IMR-90 (cell line): ENCODE measurements at regions not wholly inside any gene's neighbourhood (a gene's known extent, or its start where the extent isn't known, plus 50 kb on each side); places are given as distances from the start of the nearest gene placed in this dataset.

Source experiments
- ATAC-seq: fragments of 200-7000 bp; cut with Tn5 transposase; 2 replicates; pipeline ENCODE4 v1.9.1; 2020; ENCODE audit warnings: low read depth, mild to moderate bottlenecking, moderate library complexity
- BruUV-seq: library from RNA; stranded (reverse); fragments of 400-500 nt; replicated peaks from 2 replicates; lab custom pipeline; 2021; lab: Mats Ljungman, UMichigan
- CTCF ChIA-PET: fragments of 300-600 bp; formaldehyde crosslinking; extraction: SDS; loops from one replicate; lab custom pipeline; 2021; ENCODE audit warnings: antibody characterized with exemption; lab: Yijun Ruan, JAX
- POLR2A ChIA-PET: fragments of 300-600 bp; sonication (Branson Sonifier 250); formaldehyde crosslinking; loops from one replicate; lab custom pipeline; 2022; ENCODE audit warnings: antibody characterized with exemption; ENCODE audit not compliant: unreplicated experiment; lab: Charles Lee
- DNase-seq: peaks from one replicate; pipeline ENCODE4 v3.0.0; 2013
- H2AFZ ChIP-seq: replicated peaks from 2 replicates; pipeline ENCODE3; 2013; ENCODE audit warnings: low read length, mild to moderate bottlenecking; ENCODE audit not compliant: poor library complexity
- H2AK5ac ChIP-seq: 2 replicates; pipeline ENCODE4 v1.6.1; 2013; ENCODE audit warnings: low read depth, low read length, inconsistent platforms
- H2AK9ac ChIP-seq: replicated peaks from 2 replicates; pipeline ENCODE3; 2013; ENCODE audit warnings: mild to moderate bottlenecking, low read depth, low read length, moderate library complexity; ENCODE audit not compliant: poor library complexity
- H2BK120ac ChIP-seq: 2 replicates; pipeline ENCODE4 v1.6.1; 2013; ENCODE audit warnings: low read depth, low read length, inconsistent platforms
- H2BK15ac ChIP-seq: 3 replicates; pipeline ENCODE4 v1.6.1; 2013; ENCODE audit warnings: low read depth, low read length, inconsistent platforms
- H2BK20ac ChIP-seq: 2 replicates; pipeline ENCODE4 v1.6.1; 2013; ENCODE audit warnings: low read depth, mild to moderate bottlenecking, inconsistent platforms, low read length, moderate library complexity
- H2BK5ac ChIP-seq: 2 replicates; pipeline ENCODE4 v1.6.1; 2013; ENCODE audit warnings: mild to moderate bottlenecking, low read depth, low read length, inconsistent platforms; ENCODE audit not compliant: poor library complexity, severe bottlenecking
- H3K14ac ChIP-seq: replicated peaks from 2 replicates; pipeline ENCODE4 v1.6.1; 2013; ENCODE audit warnings: low read depth, low read length, inconsistent platforms
- H3K18ac ChIP-seq: 2 replicates; pipeline ENCODE4 v1.6.1; 2013; ENCODE audit warnings: low read depth, low read length, control low read depth
- H3K23ac ChIP-seq: 2 replicates; pipeline ENCODE4 v1.6.1; 2013; ENCODE audit warnings: low read depth, low read length, inconsistent platforms
- H3K27ac ChIP-seq: 2 replicates; pipeline ENCODE4 v1.5.1; 2013; ENCODE audit warnings: mild to moderate bottlenecking, control low read depth, low read length; ENCODE audit not compliant: insufficient read depth
- H3K27me3 ChIP-seq: 2 replicates; pipeline ENCODE4 v1.6.1; 2013; ENCODE audit warnings: low read length; ENCODE audit not compliant: control insufficient read depth, insufficient read depth
- H3K36me3 ChIP-seq: 2 replicates; pipeline ENCODE4 v1.6.1; 2013; ENCODE audit warnings: low read length, mixed read lengths; ENCODE audit not compliant: control insufficient read depth, insufficient read depth
- H3K4ac ChIP-seq: 2 replicates; pipeline ENCODE4 v1.6.1; 2013; ENCODE audit warnings: low read depth, low read length, inconsistent platforms
- H3K4me1 ChIP-seq: 2 replicates; pipeline ENCODE4 v1.6.1; 2013; ENCODE audit warnings: low read length, mixed read lengths; ENCODE audit not compliant: control insufficient read depth, insufficient read depth
- H3K4me2 ChIP-seq: 2 replicates; pipeline ENCODE4 v1.6.1; 2013; ENCODE audit warnings: low read depth, mild to moderate bottlenecking, control low read depth, low read length, moderate library complexity
- H3K4me3 ChIP-seq: 2 replicates; pipeline ENCODE4 v1.5.1; 2013; ENCODE audit warnings: low read depth, mild to moderate bottlenecking, control low read depth, low read length, moderate library complexity; ENCODE audit not compliant: insufficient read depth
- H3K56ac ChIP-seq: 2 replicates; pipeline ENCODE4 v1.6.1; 2013; ENCODE audit warnings: low read length, inconsistent platforms; ENCODE audit not compliant: insufficient read depth; ENCODE audit errors: extremely low read depth
- H3K79me1 ChIP-seq, 2 experiments: 2 replicates each; pipeline ENCODE4 v1.6.1; 2013; ENCODE audit warnings: low read length in 2 of 2, inconsistent platforms in 1 of 2, low read depth in 1 of 2
- H3K9ac ChIP-seq: 2 replicates; pipeline ENCODE4 v1.6.1; 2013; ENCODE audit warnings: low read depth, low read length, control low read depth
- H3K9me1 ChIP-seq: 2 replicates; pipeline ENCODE4 v1.6.1; 2013; ENCODE audit warnings: low read length, inconsistent platforms; ENCODE audit not compliant: insufficient read depth
- H3K9me3 ChIP-seq: 2 replicates; pipeline ENCODE4 v1.6.1; 2013; ENCODE audit warnings: low read length; ENCODE audit not compliant: control insufficient read depth, insufficient read depth
- H4K20me1 ChIP-seq: 2 replicates; pipeline ENCODE4 v1.6.1; 2013; ENCODE audit warnings: low read length, inconsistent platforms; ENCODE audit not compliant: insufficient read depth
- H4K5ac ChIP-seq: 2 replicates; pipeline ENCODE4 v1.6.1; 2013; ENCODE audit warnings: mild to moderate bottlenecking, low read depth, low read length, control low read depth
- H4K8ac ChIP-seq, 2 experiments: 2 replicates each; pipeline ENCODE4 v1.6.1; 2013; ENCODE audit warnings: low read depth in 2 of 2, low read length in 2 of 2, control low read depth in 1 of 2, inconsistent platforms in 1 of 2
- H4K91ac ChIP-seq: 2 replicates; pipeline ENCODE4 v1.6.1; 2013; ENCODE audit warnings: low read depth, low read length, inconsistent platforms; ENCODE audit not compliant: insufficient read depth
- BHLHE40 ChIP-seq: fragments of 150-350 bp; IDR thresholded peaks from 2 replicates; pipeline ENCODE4 v1.6.1; 2016; ENCODE audit warnings: mild to moderate bottlenecking, low read depth, low read length
- CEBPB ChIP-seq: IDR thresholded peaks from 2 replicates; pipeline ENCODE4 v1.6.1; 2012; ENCODE audit warnings: low read depth, low read length, improper control_type of control experiment
- CHD1 ChIP-seq: IDR thresholded peaks from 2 replicates; pipeline ENCODE4 v1.6.1; 2012; ENCODE audit warnings: low read depth, low read length, improper control_type of control experiment
- FOS ChIP-seq: fragments of 150-350 bp; IDR thresholded peaks from 2 replicates; pipeline ENCODE4 v1.6.1; 2016; ENCODE audit warnings: low read depth, low read length
- MAFK ChIP-seq: IDR thresholded peaks from 2 replicates; pipeline ENCODE4 v1.6.1; 2012; ENCODE audit warnings: low read depth, low read length, improper control_type of control experiment
- MAZ ChIP-seq: IDR thresholded peaks from 2 replicates; pipeline ENCODE4 v1.6.1; 2012; ENCODE audit warnings: low read depth, mild to moderate bottlenecking, low read length, improper control_type of control experiment, moderate library complexity, borderline replicate concordance
- MXI1 ChIP-seq: IDR thresholded peaks from 2 replicates; pipeline ENCODE4 v1.6.1; 2012; ENCODE audit warnings: low read depth, mild to moderate bottlenecking, low read length, moderate library complexity, borderline replicate concordance
- NFE2L2 ChIP-seq: fragments of 150-350 bp; IDR thresholded peaks from 2 replicates; pipeline ENCODE4 v1.6.1; 2016; ENCODE audit warnings: low read depth, mild to moderate bottlenecking, low read length
- POLR2A ChIP-seq: IDR thresholded peaks from 2 replicates; pipeline ENCODE4 v1.6.1; 2012; ENCODE audit warnings: mild to moderate bottlenecking, low read depth, low read length
- RAD21 ChIP-seq: IDR thresholded peaks from 2 replicates; pipeline ENCODE4 v1.6.1; 2012; ENCODE audit warnings: low read length, improper control_type of control experiment
- RCOR1 ChIP-seq: IDR thresholded peaks from 2 replicates; pipeline ENCODE4 v1.6.1; 2012; ENCODE audit warnings: mild to moderate bottlenecking, low read length, improper control_type of control experiment; ENCODE audit not compliant: insufficient replicate concordance
- RFX5 ChIP-seq: IDR thresholded peaks from 2 replicates; pipeline ENCODE4 v1.8.0; 2012; ENCODE audit warnings: low read depth, mild to moderate bottlenecking, low read length, moderate library complexity
- SMC3 ChIP-seq: fragments of 150-350 bp; IDR thresholded peaks from 2 replicates; pipeline ENCODE4 v1.6.1; 2016; ENCODE audit warnings: low read depth, mild to moderate bottlenecking, antibody characterized with exemption, low read length, moderate library complexity
- dilution Hi-C: fragments of 300-500 bp; cut with HindIII; formaldehyde crosslinking; loops from one replicate; pipeline ENCODE4 v1.14.3; 2018; ENCODE audit warnings: low sequenced_read_pairs; ENCODE audit not compliant: unreplicated experiment
- in situ Hi-C: fragments of 300-500 bp; cut with MboI; formaldehyde crosslinking; loops from 3 replicates; pipeline ENCODE4 v1.14.3; 2019; ENCODE audit warnings: low sequenced_read_pairs, inconsistent platforms, mixed read lengths
- intact Hi-C: fragments of 100-400 bp; cut with micrococcal nuclease; formaldehyde crosslinking; loops from 2 replicates; pipeline ENCODE4 v1.10.0; 2022
- TF ChIP-seq, protein P1 (sequence below): fragments of 150-350 bp; IDR thresholded peaks from 2 replicates; pipeline ENCODE4 v1.6.1; 2017; ENCODE audit warnings: mild to moderate bottlenecking, antibody characterized with exemption, low read length, low read depth
- TF ChIP-seq, protein P2 (sequence below): fragments of 150-350 bp; IDR thresholded peaks from 2 replicates; pipeline ENCODE4 v1.6.1; 2016; ENCODE audit warnings: low read depth, mild to moderate bottlenecking, low read length, moderate library complexity, borderline replicate concordance
- TF ChIP-seq, protein P3 (sequence below): conservative IDR thresholded peaks from 2 replicates; pipeline ENCODE4 v1.5.1; 2012; ENCODE audit warnings: mild to moderate bottlenecking, low read depth, low read length, improper control_type of control experiment

GRCh38 chr14:34113991-34114390 lies 163.1 kb upstream of the EGLN3 start:
- Histone ChIP-seq H3K27ac (no peak overlapping the region), H2BK15ac (no peak overlapping the region), H3K9ac (no peak overlapping the region), H3K14ac (no peak overlapping the region), H3K4me2 (no peak overlapping the region), H3K9me3 (no peaks in the 10 kb centered on the region), H4K20me1 (no peaks in the 10 kb centered on the region), H4K91ac (no peak overlapping the region), H3K79me1 (no peaks in the 10 kb centered on the region), H2AK5ac (no peak overlapping the region), H3K9me1 (no peaks in the 10 kb centered on the region), H3K18ac (no peak overlapping the region), H2AFZ (no peak overlapping the region), H2BK5ac (no peak overlapping the region), H3K56ac (no peak overlapping the region), H3K36me3 (no peaks in the 10 kb centered on the region), H3K27me3 (no peaks in the 10 kb centered on the region; the same call in 1 of the 2 replicates), H3K23ac (no peak overlapping the region), H3K4me1 (no peaks in the 10 kb centered on the region; the same call in 1 of the 2 replicates), H3K4me3 (no peak overlapping the region), H4K8ac (no peak overlapping the region), H2BK120ac (no peak overlapping the region), H4K5ac (no peak overlapping the region), H3K4ac (no peak overlapping the region), H2BK20ac (no peak overlapping the region), H2AK9ac (no peak overlapping the region)
- ChIA-PET POLR2A (no interaction called here), CTCF (interaction anchor here (0.8 to 1.5 kb wide), 2 partner anchors 10 to 15 kb away, joined by 3 to 4 read pairs; no protein-coding TSS in a partner anchor)
- intact Hi-C loops: no loop called here
- DNase-seq: no peak
- in situ Hi-C loops: no loop called here
- TF ChIP-seq BHLHE40 (no peak), RAD21 (no peak), CHD1 (no peak), MAFK (no peak), POLR2A (no peak), RFX5 (no peak), SMC3 (no peak), MXI1 (no peak), RCOR1 (no peak), CEBPB (no peak), MAZ (no peak), FOS (no peak), NFE2L2 (no peak)
- TF ChIP-seq, protein P1, sequence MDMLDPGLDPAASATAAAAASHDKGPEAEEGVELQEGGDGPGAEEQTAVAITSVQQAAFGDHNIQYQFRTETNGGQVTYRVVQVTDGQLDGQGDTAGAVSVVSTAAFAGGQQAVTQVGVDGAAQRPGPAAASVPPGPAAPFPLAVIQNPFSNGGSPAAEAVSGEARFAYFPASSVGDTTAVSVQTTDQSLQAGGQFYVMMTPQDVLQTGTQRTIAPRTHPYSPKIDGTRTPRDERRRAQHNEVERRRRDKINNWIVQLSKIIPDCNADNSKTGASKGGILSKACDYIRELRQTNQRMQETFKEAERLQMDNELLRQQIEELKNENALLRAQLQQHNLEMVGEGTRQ: no peak
- TF ChIP-seq, protein P2, sequence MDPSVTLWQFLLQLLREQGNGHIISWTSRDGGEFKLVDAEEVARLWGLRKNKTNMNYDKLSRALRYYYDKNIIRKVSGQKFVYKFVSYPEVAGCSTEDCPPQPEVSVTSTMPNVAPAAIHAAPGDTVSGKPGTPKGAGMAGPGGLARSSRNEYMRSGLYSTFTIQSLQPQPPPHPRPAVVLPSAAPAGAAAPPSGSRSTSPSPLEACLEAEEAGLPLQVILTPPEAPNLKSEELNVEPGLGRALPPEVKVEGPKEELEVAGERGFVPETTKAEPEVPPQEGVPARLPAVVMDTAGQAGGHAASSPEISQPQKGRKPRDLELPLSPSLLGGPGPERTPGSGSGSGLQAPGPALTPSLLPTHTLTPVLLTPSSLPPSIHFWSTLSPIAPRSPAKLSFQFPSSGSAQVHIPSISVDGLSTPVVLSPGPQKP: no peak
- TF ChIP-seq, protein P3, sequence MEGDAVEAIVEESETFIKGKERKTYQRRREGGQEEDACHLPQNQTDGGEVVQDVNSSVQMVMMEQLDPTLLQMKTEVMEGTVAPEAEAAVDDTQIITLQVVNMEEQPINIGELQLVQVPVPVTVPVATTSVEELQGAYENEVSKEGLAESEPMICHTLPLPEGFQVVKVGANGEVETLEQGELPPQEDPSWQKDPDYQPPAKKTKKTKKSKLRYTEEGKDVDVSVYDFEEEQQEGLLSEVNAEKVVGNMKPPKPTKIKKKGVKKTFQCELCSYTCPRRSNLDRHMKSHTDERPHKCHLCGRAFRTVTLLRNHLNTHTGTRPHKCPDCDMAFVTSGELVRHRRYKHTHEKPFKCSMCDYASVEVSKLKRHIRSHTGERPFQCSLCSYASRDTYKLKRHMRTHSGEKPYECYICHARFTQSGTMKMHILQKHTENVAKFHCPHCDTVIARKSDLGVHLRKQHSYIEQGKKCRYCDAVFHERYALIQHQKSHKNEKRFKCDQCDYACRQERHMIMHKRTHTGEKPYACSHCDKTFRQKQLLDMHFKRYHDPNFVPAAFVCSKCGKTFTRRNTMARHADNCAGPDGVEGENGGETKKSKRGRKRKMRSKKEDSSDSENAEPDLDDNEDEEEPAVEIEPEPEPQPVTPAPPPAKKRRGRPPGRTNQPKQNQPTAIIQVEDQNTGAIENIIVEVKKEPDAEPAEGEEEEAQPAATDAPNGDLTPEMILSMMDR: no peak
- no peak for ATAC-seq
- no TSS peak for BruUV-seq
- dilution Hi-C loops: no loop called here
